OCI-LY1 (cell line): ENCODE measurements at regions not wholly inside any gene's neighbourhood (a gene's known extent, or its start where the extent isn't known, plus 50 kb on each side); places are given as distances from the start of the nearest gene placed in this dataset.

Source experiments
- EZH2 ChIP-seq: fragments of 200-600 bp; sonication (generic), shearing (Covaris generic); IDR thresholded peaks from 2 replicates; pipeline ENCODE4 v1.8.0; 2017; ENCODE audit warnings: borderline replicate concordance, mixed run types, mild to moderate bottlenecking, antibody characterized with exemption, low read length, moderate library complexity, mixed read lengths
- TF ChIP-seq, protein P1 (sequence below): fragments of 200-600 bp; sonication (generic), shearing (Covaris generic); IDR thresholded peaks from 2 replicates; pipeline ENCODE4 v1.5.1; 2017; ENCODE audit warnings: mild to moderate bottlenecking, antibody characterized with exemption, low read length, moderate library complexity, mixed read lengths

DNA sequence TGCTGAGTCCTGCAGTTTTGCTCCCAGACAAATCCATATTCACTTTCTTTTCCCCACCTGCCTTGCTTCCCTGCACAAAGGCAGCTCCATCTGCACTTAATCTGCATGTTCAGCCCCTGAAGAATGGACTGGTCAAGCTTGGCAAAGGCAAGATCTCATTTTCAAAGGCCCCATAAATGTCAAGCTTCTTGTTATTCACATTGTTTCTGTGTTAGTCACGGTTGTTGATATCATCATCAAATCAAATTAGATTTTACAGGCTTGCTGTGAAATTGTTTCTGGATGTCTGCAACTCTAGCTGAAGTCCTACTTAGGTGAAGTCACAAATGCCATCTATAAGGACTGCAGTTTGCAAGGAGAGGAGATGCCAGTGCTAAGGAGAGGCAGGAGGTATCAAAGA is 91.0 kb downstream of the GPAM start:
- TF ChIP-seq, protein P1, sequence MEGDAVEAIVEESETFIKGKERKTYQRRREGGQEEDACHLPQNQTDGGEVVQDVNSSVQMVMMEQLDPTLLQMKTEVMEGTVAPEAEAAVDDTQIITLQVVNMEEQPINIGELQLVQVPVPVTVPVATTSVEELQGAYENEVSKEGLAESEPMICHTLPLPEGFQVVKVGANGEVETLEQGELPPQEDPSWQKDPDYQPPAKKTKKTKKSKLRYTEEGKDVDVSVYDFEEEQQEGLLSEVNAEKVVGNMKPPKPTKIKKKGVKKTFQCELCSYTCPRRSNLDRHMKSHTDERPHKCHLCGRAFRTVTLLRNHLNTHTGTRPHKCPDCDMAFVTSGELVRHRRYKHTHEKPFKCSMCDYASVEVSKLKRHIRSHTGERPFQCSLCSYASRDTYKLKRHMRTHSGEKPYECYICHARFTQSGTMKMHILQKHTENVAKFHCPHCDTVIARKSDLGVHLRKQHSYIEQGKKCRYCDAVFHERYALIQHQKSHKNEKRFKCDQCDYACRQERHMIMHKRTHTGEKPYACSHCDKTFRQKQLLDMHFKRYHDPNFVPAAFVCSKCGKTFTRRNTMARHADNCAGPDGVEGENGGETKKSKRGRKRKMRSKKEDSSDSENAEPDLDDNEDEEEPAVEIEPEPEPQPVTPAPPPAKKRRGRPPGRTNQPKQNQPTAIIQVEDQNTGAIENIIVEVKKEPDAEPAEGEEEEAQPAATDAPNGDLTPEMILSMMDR = no peak
- no peak for TF ChIP-seq EZH2
